ENCODE measurements at regions not wholly inside any gene's neighbourhood (a gene's known extent, or its start where the extent isn't known, plus 50 kb on each side); places are given as distances from the start of the nearest gene placed in this dataset.

GRCh38 chr3:102179326-102180177, 255.3 kb upstream of the ZPLD1 start:
- no peaks in the 10 kb centered on the region for H3K36me3 ChIP-seq (ENCODE audit: insufficient read depth, low read length)
- no peaks in the 10 kb centered on the region for H4K20me1 ChIP-seq (ENCODE audit: insufficient read depth, low read length)
- no peak overlapping the region for H3K4me3 ChIP-seq (ENCODE audit: low read depth in 1 of 2, low read length in 2 of 2)
- H2AFZ ChIP-seq (ENCODE audit: low read depth, low read length), result no peak overlapping the region
- H3K9me3 ChIP-seq (ENCODE audit: insufficient read depth, low read length, severe bottlenecking), result no peaks in the 10 kb centered on the region
- H3K79me2 ChIP-seq (ENCODE audit: insufficient read depth, low read length), result no peaks in the 10 kb centered on the region
- TF ChIP-seq EZH2 (IDR thresholded peaks at IDR 0.05; ENCODE audit: borderline replicate concordance, low read depth, low read length, severe bottlenecking), result no peak
- TF ChIP-seq, protein P1, sequence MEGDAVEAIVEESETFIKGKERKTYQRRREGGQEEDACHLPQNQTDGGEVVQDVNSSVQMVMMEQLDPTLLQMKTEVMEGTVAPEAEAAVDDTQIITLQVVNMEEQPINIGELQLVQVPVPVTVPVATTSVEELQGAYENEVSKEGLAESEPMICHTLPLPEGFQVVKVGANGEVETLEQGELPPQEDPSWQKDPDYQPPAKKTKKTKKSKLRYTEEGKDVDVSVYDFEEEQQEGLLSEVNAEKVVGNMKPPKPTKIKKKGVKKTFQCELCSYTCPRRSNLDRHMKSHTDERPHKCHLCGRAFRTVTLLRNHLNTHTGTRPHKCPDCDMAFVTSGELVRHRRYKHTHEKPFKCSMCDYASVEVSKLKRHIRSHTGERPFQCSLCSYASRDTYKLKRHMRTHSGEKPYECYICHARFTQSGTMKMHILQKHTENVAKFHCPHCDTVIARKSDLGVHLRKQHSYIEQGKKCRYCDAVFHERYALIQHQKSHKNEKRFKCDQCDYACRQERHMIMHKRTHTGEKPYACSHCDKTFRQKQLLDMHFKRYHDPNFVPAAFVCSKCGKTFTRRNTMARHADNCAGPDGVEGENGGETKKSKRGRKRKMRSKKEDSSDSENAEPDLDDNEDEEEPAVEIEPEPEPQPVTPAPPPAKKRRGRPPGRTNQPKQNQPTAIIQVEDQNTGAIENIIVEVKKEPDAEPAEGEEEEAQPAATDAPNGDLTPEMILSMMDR (IDR thresholded peaks at IDR 0.05; ENCODE audit: borderline replicate concordance, extremely low read depth, low read length, poor library complexity, severe bottlenecking), result no peak
- H3K4me2 ChIP-seq (ENCODE audit: insufficient read depth, low read length), result no peak overlapping the region
- no peak overlapping the region for H3K27ac ChIP-seq (ENCODE audit: low read length)
- DNase-seq (no peak), ATAC-seq (ENCODE audit: insufficient read depth, low read depth) (no peak)
- H3K4me1 ChIP-seq (ENCODE audit: insufficient read depth, low read length), result no peaks in the 10 kb centered on the region
- no peaks in the 10 kb centered on the region for H3K27me3 ChIP-seq (ENCODE audit: insufficient read depth, low read length, poor library complexity)
- H3K9ac ChIP-seq (ENCODE audit: low read depth, low read length), result no peak overlapping the region

GRCh38 chr3:102180280-102180931, 254.4 kb upstream of the ZPLD1 start:
- Histone ChIP-seq H3K4me2 (ENCODE audit: insufficient read depth, low read length) (no peak overlapping the region), H2AFZ (ENCODE audit: low read depth, low read length) (no peak overlapping the region), H3K27ac (ENCODE audit: low read length) (no peak overlapping the region), H3K4me3 (ENCODE audit: low read depth in 1 of 2, low read length in 2 of 2) (no peak overlapping the region), H3K9ac (ENCODE audit: low read depth, low read length) (no peak overlapping the region), H3K4me1 (ENCODE audit: insufficient read depth, low read length) (no peaks in the 10 kb centered on the region), H3K79me2 (ENCODE audit: insufficient read depth, low read length) (no peaks in the 10 kb centered on the region), H4K20me1 (ENCODE audit: insufficient read depth, low read length) (no peaks in the 10 kb centered on the region), H3K36me3 (ENCODE audit: insufficient read depth, low read length) (no peaks in the 10 kb centered on the region), H3K27me3 (ENCODE audit: insufficient read depth, low read length, poor library complexity) (no peaks in the 10 kb centered on the region), H3K9me3 (ENCODE audit: insufficient read depth, low read length, severe bottlenecking) (no peaks in the 10 kb centered on the region)
- TF ChIP-seq, protein P1 (IDR thresholded peaks at IDR 0.05; ENCODE audit: borderline replicate concordance, extremely low read depth, low read length, poor library complexity, severe bottlenecking), result no peak
- no peak for TF ChIP-seq EZH2 (IDR thresholded peaks at IDR 0.05; ENCODE audit: borderline replicate concordance, low read depth, low read length, severe bottlenecking)
- DNase-seq (no peak), ATAC-seq (ENCODE audit: insufficient read depth, low read depth) (no peak)

GRCh38 chr3:102181175-102181920, 253.5 kb upstream of the ZPLD1 start:
- Histone ChIP-seq H3K27me3 (ENCODE audit: insufficient read depth, low read length, poor library complexity) (no peaks in the 10 kb centered on the region), H3K36me3 (ENCODE audit: insufficient read depth, low read length) (no peaks in the 10 kb centered on the region), H4K20me1 (ENCODE audit: insufficient read depth, low read length) (no peaks in the 10 kb centered on the region), H3K4me1 (ENCODE audit: insufficient read depth, low read length) (no peaks in the 10 kb centered on the region), H3K4me2 (ENCODE audit: insufficient read depth, low read length) (no peak overlapping the region), H2AFZ (ENCODE audit: low read depth, low read length) (no peak overlapping the region), H3K9ac (ENCODE audit: low read depth, low read length) (no peak overlapping the region), H3K27ac (ENCODE audit: low read length) (no peak overlapping the region), H3K4me3 (ENCODE audit: low read depth in 1 of 2, low read length in 2 of 2) (no peak overlapping the region), H3K79me2 (ENCODE audit: insufficient read depth, low read length) (no peaks in the 10 kb centered on the region), H3K9me3 (ENCODE audit: insufficient read depth, low read length, severe bottlenecking) (no peaks in the 10 kb centered on the region)
- ATAC-seq (ENCODE audit: insufficient read depth, low read depth) (no peak), DNase-seq (no peak)
- TF ChIP-seq, protein P1 (IDR thresholded peaks at IDR 0.05; ENCODE audit: borderline replicate concordance, extremely low read depth, low read length, poor library complexity, severe bottlenecking), result no peak
- TF ChIP-seq EZH2 (IDR thresholded peaks at IDR 0.05; ENCODE audit: borderline replicate concordance, low read depth, low read length, severe bottlenecking), result no peak

Data from DND-41 (cell line).